C4-2B (cell line): ENCODE measurements at regions not wholly inside any gene's neighbourhood (a gene's known extent, or its start where the extent isn't known, plus 50 kb on each side); places are given as distances from the start of the nearest gene placed in this dataset.
"Not testable (repeated sequence)": the region's sequence is repeated elsewhere in the genome, so short reads cannot be mapped to it uniquely, and the experiment has no call there.

ENCODE experiments used
- ZFX ChIP-seq: fragments of 450-650 bp; IDR thresholded peaks from 2 replicates; pipeline ENCODE4 v1.6.1; 2017
- TF ChIP-seq, protein P1 (sequence below): fragments of 450-650 bp; conservative IDR thresholded peaks from 2 replicates; pipeline ENCODE4 v1.5.1; 2017; ENCODE audit warnings: mild to moderate bottlenecking

DNA sequence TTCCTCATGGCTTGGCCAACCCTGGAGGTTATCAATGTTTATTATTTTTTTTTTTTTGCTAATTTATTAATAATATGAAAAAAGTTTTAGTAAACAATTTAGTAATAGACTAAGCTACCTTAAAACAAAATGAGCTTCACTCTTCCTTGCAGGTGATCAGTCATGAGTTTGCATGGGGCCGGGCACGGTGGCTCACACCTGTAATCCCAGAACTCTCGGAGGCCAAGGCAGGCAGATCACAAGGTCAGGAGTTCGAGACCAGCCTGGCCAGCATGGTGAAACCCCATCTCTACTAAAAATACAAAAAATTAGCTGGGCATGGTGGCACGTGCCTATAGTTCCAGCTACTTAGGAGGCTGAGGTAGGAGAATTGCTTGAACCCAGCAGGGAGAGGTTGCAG lies 103.4 kb upstream of the LARP1 start:
- TF ChIP-seq, protein P1, sequence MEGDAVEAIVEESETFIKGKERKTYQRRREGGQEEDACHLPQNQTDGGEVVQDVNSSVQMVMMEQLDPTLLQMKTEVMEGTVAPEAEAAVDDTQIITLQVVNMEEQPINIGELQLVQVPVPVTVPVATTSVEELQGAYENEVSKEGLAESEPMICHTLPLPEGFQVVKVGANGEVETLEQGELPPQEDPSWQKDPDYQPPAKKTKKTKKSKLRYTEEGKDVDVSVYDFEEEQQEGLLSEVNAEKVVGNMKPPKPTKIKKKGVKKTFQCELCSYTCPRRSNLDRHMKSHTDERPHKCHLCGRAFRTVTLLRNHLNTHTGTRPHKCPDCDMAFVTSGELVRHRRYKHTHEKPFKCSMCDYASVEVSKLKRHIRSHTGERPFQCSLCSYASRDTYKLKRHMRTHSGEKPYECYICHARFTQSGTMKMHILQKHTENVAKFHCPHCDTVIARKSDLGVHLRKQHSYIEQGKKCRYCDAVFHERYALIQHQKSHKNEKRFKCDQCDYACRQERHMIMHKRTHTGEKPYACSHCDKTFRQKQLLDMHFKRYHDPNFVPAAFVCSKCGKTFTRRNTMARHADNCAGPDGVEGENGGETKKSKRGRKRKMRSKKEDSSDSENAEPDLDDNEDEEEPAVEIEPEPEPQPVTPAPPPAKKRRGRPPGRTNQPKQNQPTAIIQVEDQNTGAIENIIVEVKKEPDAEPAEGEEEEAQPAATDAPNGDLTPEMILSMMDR: not testable (repeated sequence)
- TF ChIP-seq ZFX: not testable (repeated sequence)
